ENCODE measurements at regions not wholly inside any gene's neighbourhood (a gene's known extent, or its start where the extent isn't known, plus 50 kb on each side); places are given as distances from the start of the nearest gene placed in this dataset.

DNA sequence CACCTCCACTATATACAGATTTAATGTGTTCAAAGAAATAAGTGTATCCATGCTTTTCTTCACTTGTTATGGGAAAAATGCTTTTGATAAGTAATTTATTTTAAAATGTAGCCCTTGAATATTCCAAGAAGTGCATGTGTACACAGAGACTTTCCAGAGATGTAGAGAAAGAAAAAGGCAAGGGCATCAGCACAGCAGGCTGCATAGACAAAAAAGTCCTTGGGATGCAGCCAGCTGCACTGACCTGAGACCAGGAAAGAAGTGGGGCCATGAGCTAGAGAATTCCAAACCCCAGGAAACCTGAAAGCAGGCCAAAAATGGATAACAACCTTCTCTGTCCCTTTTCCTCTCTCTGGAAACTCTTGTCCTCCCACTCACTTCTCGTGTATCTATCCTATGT lies 51.6 kb upstream of the PRDM8 start:
- H3K4me3 Mint-ChIP-seq (ENCODE audit: unreplicated experiment) = no peak overlapping the region
- TF ChIP-seq, protein P1, sequence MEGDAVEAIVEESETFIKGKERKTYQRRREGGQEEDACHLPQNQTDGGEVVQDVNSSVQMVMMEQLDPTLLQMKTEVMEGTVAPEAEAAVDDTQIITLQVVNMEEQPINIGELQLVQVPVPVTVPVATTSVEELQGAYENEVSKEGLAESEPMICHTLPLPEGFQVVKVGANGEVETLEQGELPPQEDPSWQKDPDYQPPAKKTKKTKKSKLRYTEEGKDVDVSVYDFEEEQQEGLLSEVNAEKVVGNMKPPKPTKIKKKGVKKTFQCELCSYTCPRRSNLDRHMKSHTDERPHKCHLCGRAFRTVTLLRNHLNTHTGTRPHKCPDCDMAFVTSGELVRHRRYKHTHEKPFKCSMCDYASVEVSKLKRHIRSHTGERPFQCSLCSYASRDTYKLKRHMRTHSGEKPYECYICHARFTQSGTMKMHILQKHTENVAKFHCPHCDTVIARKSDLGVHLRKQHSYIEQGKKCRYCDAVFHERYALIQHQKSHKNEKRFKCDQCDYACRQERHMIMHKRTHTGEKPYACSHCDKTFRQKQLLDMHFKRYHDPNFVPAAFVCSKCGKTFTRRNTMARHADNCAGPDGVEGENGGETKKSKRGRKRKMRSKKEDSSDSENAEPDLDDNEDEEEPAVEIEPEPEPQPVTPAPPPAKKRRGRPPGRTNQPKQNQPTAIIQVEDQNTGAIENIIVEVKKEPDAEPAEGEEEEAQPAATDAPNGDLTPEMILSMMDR (IDR thresholded peaks at IDR 0.05) = no peak
- peaks cover 38% of the 10 kb centered on the region for H3K27me3 Mint-ChIP-seq (ENCODE audit: unreplicated experiment)
- no peak for DNase-seq (ENCODE audit: extremely low spot score, unreplicated experiment)
- no peak overlapping the region for H3K27ac Mint-ChIP-seq (ENCODE audit: unreplicated experiment)
- H3K9me3 Mint-ChIP-seq (ENCODE audit: unreplicated experiment) = no peaks in the 10 kb centered on the region
- H3K4me1 Mint-ChIP-seq (ENCODE audit: unreplicated experiment) = no peaks in the 10 kb centered on the region
- H3K36me3 Mint-ChIP-seq (ENCODE audit: unreplicated experiment) = no peaks in the 10 kb centered on the region

DNA sequence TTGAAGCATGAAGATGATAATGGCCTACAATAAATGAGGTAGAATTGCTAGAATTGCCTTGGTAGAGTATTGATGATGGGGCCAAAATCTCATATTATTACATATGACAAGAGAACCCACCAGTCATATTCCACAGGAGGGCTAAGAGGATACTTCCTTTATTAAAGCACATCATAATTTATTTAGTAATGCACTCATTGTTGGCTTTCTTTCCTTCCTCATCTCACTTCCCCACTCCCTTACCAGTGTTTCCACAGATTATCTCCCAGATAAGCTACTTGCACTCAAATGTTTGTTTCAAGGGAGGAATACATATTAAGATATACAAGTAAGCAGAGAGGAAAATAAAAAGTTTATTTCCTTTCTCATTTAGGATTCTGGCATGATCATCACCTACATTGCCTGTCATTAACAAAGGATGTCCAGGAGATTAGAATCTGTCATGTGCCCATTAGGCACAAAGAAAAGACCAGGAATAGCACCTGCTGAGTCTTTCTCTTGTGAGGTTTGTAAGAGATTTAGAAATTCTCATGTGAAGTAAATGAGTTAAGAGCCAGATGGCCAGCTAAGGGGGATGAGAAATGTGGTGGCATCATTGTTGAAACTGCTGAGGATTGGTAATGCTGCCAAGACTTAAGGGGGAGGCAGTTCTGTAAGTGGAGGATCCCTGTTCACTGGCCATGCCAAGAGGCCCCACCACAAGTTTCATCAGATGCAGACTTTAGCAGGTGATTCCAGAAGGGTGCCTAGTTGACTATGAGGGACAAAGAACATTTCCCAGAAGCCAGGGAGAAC lies 52.4 kb upstream of the PRDM8 start:
- Mint-ChIP-seq H3K27ac (ENCODE audit: unreplicated experiment) (no peak overlapping the region), H3K9me3 (ENCODE audit: unreplicated experiment) (no peaks in the 10 kb centered on the region), H3K4me1 (ENCODE audit: unreplicated experiment) (no peaks in the 10 kb centered on the region), H3K4me3 (ENCODE audit: unreplicated experiment) (no peak overlapping the region), H3K36me3 (ENCODE audit: unreplicated experiment) (no peaks in the 10 kb centered on the region), H3K27me3 (ENCODE audit: unreplicated experiment) (peaks cover 37% of the 10 kb centered on the region)
- TF ChIP-seq, protein P1 (IDR thresholded peaks at IDR 0.05) = no peak
- DNase-seq (ENCODE audit: extremely low spot score, unreplicated experiment) = no peak

DNA sequence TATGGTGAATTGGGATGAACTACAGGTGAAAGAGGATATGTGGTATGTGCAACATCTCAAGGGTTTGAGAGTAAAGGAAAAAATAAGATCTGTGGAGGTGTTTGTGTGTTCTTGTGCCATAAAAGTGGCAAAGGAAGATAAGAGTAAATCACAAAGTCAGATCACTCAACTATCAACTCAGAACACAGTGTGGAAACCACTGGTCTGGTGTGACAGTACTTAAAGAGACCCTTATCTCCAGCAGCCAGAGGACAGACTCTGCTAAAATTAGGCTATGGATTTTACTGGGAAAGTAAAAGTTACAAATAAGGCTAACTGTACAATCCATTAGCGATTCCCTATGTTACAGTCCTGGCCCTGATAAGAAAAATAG lies 54.0 kb upstream of the PRDM8 start:
- Mint-ChIP-seq H3K9me3 (ENCODE audit: unreplicated experiment) (no peaks in the 10 kb centered on the region), H3K27ac (ENCODE audit: unreplicated experiment) (no peak overlapping the region), H3K36me3 (ENCODE audit: unreplicated experiment) (no peaks in the 10 kb centered on the region), H3K4me3 (ENCODE audit: unreplicated experiment) (no peak overlapping the region), H3K27me3 (ENCODE audit: unreplicated experiment) (peaks cover 26% of the 10 kb centered on the region), H3K4me1 (ENCODE audit: unreplicated experiment) (peaks cover 2% of the 10 kb centered on the region)
- TF ChIP-seq, protein P1 (IDR thresholded peaks at IDR 0.05) = no peak
- no peak for DNase-seq (ENCODE audit: extremely low spot score, unreplicated experiment)

DNA sequence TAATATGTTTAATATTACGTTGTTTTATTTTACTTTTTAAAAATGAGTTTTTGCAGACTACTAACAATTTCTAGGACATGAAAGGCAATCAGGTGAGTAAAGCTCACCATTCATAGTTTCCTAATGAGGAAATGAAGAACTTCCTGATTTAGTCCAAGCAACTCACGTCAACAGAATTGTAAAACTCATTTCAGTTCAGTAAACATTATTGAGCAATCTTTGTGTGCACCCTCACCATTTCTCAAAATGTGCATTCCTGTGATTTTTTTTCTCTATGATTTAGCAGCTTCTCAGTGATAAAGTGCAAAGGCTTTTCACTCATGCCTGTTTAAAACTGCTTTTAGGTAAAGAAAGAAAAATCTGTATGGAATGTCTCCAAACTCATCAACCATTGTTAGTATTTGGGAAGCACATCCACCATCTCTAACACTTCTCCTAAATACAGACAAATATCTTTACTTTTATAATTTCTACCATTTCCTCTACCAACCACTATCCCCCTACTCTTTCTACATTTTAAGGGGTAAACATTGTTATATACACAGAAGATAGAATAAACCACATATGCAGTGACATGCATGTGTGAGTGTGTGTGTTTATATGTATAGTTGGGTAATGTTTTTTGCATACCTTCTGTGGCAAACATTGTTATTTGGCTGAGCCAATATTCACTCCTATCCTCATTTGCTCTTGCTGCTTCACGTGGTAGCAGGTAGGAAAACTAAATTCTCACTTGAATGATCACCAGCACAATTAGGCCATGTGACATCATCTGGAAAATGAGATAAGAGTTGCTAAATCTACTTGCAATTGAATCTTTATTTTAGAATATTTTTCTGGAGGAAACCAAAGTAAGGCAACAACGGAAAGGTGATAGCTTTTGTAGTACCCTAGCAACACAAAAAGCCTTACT lies 54.7 kb upstream of the PRDM8 start:
- Mint-ChIP-seq H3K27ac (ENCODE audit: unreplicated experiment) (no peak overlapping the region), H3K9me3 (ENCODE audit: unreplicated experiment) (no peaks in the 10 kb centered on the region), H3K36me3 (ENCODE audit: unreplicated experiment) (no peaks in the 10 kb centered on the region), H3K4me3 (ENCODE audit: unreplicated experiment) (no peak overlapping the region), H3K4me1 (ENCODE audit: unreplicated experiment) (peaks cover 2% of the 10 kb centered on the region), H3K27me3 (ENCODE audit: unreplicated experiment) (peaks cover 23% of the 10 kb centered on the region)
- TF ChIP-seq, protein P1 (IDR thresholded peaks at IDR 0.05) = no peak
- DNase-seq (ENCODE audit: extremely low spot score, unreplicated experiment) = no peak

DNA sequence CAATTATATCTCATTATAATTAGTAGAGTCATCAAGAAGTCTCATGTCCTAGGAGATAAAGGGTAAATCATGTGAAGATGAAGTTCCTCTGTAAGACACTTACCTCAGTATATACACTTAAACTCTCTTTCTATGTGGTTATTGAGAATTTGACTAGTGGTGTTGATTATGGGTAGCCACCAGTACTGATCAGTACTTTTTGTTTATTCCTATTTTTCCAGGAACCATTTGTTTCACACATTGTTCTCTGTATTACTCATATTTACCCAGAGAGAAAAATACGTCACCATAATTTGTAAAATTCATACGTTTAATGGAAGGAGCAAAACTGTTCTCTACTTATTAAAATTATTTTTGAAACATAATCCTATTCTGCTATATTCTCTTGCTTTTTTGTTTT lies 55.8 kb upstream of the PRDM8 start:
- TF ChIP-seq, protein P1 (IDR thresholded peaks at IDR 0.05) = no peak
- Mint-ChIP-seq H3K27me3 (ENCODE audit: unreplicated experiment) (peaks cover 21% of the 10 kb centered on the region), H3K4me1 (ENCODE audit: unreplicated experiment) (peaks cover 2% of the 10 kb centered on the region), H3K27ac (ENCODE audit: unreplicated experiment) (no peak overlapping the region), H3K36me3 (ENCODE audit: unreplicated experiment) (no peaks in the 10 kb centered on the region), H3K4me3 (ENCODE audit: unreplicated experiment) (no peak overlapping the region), H3K9me3 (ENCODE audit: unreplicated experiment) (no peaks in the 10 kb centered on the region)
- DNase-seq (ENCODE audit: extremely low spot score, unreplicated experiment) = no peak

Measured in osteocyte (in vitro differentiated cells).